Caco-2 (cell line): ENCODE measurements at regions not wholly inside any gene's neighbourhood (a gene's known extent, or its start where the extent isn't known, plus 50 kb on each side); places are given as distances from the start of the nearest gene placed in this dataset.

Experiments used
- BruUV-seq: library from RNA; stranded (reverse); fragments of 400-500 nt; replicated peaks from 2 replicates; lab custom pipeline; 2021; lab: Mats Ljungman, UMichigan
- CTCF ChIA-PET: fragments of 300-600 bp; sonication (Branson Sonifier 250); formaldehyde crosslinking; loops from one replicate; lab custom pipeline; 2022; ENCODE audit warnings: antibody characterized with exemption; lab: Charles Lee
- POLR2A ChIA-PET: fragments of 300-600 bp; sonication (Branson Sonifier 250); formaldehyde crosslinking; loops from one replicate; lab custom pipeline; 2022; ENCODE audit warnings: antibody characterized with exemption; lab: Charles Lee
- DNase-seq, 2 experiments: peaks; one replicate each; pipeline versions ENCODE4 v3.0.0 to v3.0.0-alpha.2; 2020 to 2022
- H3K27me3 ChIP-seq: replicated peaks from 2 replicates; pipeline ENCODE4 v1.6.0; 2011; ENCODE audit warnings: low read length; ENCODE audit not compliant: control insufficient read depth, insufficient read depth
- H3K36me3 ChIP-seq: 2 replicates; pipeline ENCODE4 v1.5.1; 2011; ENCODE audit warnings: low read length; ENCODE audit not compliant: control insufficient read depth, insufficient read depth
- H3K4me1 ChIP-seq: fragments of 250-450 bp; sonication (Bioruptor Pico); 2 replicates; pipeline ENCODE4 v1.5.1; 2020; ENCODE audit warnings: mild to moderate bottlenecking
- H3K4me3 ChIP-seq: 2 replicates; pipeline ENCODE4 v1.5.1; 2011; ENCODE audit warnings: low read depth, mild to moderate bottlenecking, control low read depth, low read length
- H3K9me3 ChIP-seq: fragments of 250-450 bp; sonication (Bioruptor Pico); 2 replicates; pipeline ENCODE4 v1.5.1; 2020; ENCODE audit warnings: mild to moderate bottlenecking, moderate library complexity
- H3K27ac Mint-ChIP-seq: one replicate; pipeline ENCODE4 v1.8.0; 2022; ENCODE audit warnings: mixed read lengths; ENCODE audit not compliant: unreplicated experiment
- H3K27me3 Mint-ChIP-seq: one replicate; pipeline ENCODE4 v1.8.0; 2022; ENCODE audit warnings: mixed read lengths; ENCODE audit not compliant: insufficient read depth, unreplicated experiment
- H3K36me3 Mint-ChIP-seq: one replicate; pipeline ENCODE4 v1.8.0; 2022; ENCODE audit warnings: mild to moderate bottlenecking, mixed read lengths; ENCODE audit not compliant: insufficient read depth, unreplicated experiment
- H3K4me1 Mint-ChIP-seq: one replicate; pipeline ENCODE4 v1.8.0; 2022; ENCODE audit warnings: low read depth, mixed read lengths; ENCODE audit not compliant: unreplicated experiment
- H3K4me3 Mint-ChIP-seq: one replicate; pipeline ENCODE4 v1.8.0; 2022; ENCODE audit warnings: mild to moderate bottlenecking, moderate library complexity, mixed read lengths; ENCODE audit not compliant: unreplicated experiment
- H3K9me3 Mint-ChIP-seq: one replicate; pipeline ENCODE4 v1.8.0; 2022; ENCODE audit warnings: mixed read lengths; ENCODE audit not compliant: unreplicated experiment
- CTCF ChIP-seq, 2 experiments: fragments of 200-600 bp in 1 of 2; IDR thresholded peaks; 1 replicate in 1 of 2; 2 replicates in 1 of 2; pipeline versions ENCODE4 v1.5.1 to v1.8.0; 2011 to 2022; ENCODE audit warnings: antibody characterized with exemption in 1 of 2, control low read depth in 1 of 2, inconsistent platforms in 1 of 2, low read depth in 1 of 2, low read length in 1 of 2, mild to moderate bottlenecking in 1 of 2, moderate library complexity in 1 of 2; ENCODE audit not compliant: insufficient read depth in 1 of 2, severe bottlenecking in 1 of 2, unreplicated experiment in 1 of 2
- intact Hi-C: fragments of 100-400 bp; cut with micrococcal nuclease; formaldehyde crosslinking; loops from one replicate; pipeline ENCODE4 v1.10.0; 2022; ENCODE audit not compliant: unreplicated experiment

DNA sequence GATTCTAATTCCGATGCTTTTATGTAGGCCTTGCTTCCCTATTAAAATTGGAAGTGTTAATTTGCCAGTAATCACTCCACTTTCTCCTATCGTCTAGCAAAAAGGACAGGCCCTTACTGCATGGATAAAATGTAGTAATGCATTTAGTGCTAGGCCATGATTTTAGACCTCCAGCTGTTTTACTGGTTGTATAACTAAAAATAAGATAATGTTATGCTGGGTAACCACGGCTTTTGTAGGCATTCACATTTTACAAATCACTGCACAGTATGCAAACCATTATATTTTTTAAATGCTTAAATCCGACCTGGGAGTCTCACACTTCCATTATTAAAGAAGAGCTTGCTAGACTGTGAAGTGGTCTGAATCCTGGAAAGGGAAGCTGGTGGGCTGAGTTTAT is 179.5 kb downstream of the TFAP2A start:
- intact Hi-C loops = no loop called here
- no TSS peak for BruUV-seq
- no peaks in the 10 kb centered on the region for H3K4me1 ChIP-seq
- Mint-ChIP-seq H3K4me3 (no peak overlapping the region), H3K9me3 (no peaks in the 10 kb centered on the region), H3K27ac (no peak overlapping the region), H3K27me3 (no peaks in the 10 kb centered on the region), H3K36me3 (no peaks in the 10 kb centered on the region), H3K4me1 (no peaks in the 10 kb centered on the region)
- no peaks in the 10 kb centered on the region for H3K36me3 ChIP-seq
- H3K9me3 ChIP-seq = no peaks in the 10 kb centered on the region
- no peak for TF ChIP-seq CTCF (IDR thresholded peaks at IDR 0.05; ENCODE audit: insufficient read depth in 1 of 2, low read depth in 1 of 2, low read length in 1 of 2, severe bottlenecking in 1 of 2, unreplicated experiment in 1 of 2)
- ChIA-PET CTCF (no interaction called here), POLR2A (no interaction called here)
- DNase-seq = no peak
- no peaks in the 10 kb centered on the region; the same call in 1 of the 2 replicates for H3K27me3 ChIP-seq
- no peak overlapping the region for H3K4me3 ChIP-seq

GRCh38 chr6:10230531-10230930 is 184.3 kb downstream of the TFAP2A start:
- peaks cover 8% of the 10 kb centered on the region for H3K4me1 Mint-ChIP-seq
- no peaks in the 10 kb centered on the region for H3K27me3 Mint-ChIP-seq
- no peaks in the 10 kb centered on the region; the same call in 1 of the 2 replicates for H3K27me3 ChIP-seq
- intact Hi-C loops = no loop called here
- ChIA-PET POLR2A (no interaction called here), CTCF (no interaction called here)
- no peak overlapping the region for H3K4me3 ChIP-seq
- peaks cover 12% of the 10 kb centered on the region for H3K9me3 Mint-ChIP-seq
- BruUV-seq = no TSS peak
- H3K36me3 ChIP-seq = no peaks in the 10 kb centered on the region
- no peaks in the 10 kb centered on the region for H3K4me1 ChIP-seq
- H3K27ac Mint-ChIP-seq = no peak overlapping the region
- no peak overlapping the region for H3K4me3 Mint-ChIP-seq
- DNase-seq = no peak
- no peaks in the 10 kb centered on the region for H3K36me3 Mint-ChIP-seq
- TF ChIP-seq CTCF (IDR thresholded peaks at IDR 0.05; ENCODE audit: insufficient read depth in 1 of 2, low read depth in 1 of 2, low read length in 1 of 2, severe bottlenecking in 1 of 2, unreplicated experiment in 1 of 2) = no peak
- H3K9me3 ChIP-seq = no peaks in the 10 kb centered on the region

GRCh38 chr6:10223841-10224240 is 191.0 kb downstream of the TFAP2A start:
- BruUV-seq = no TSS peak
- H3K4me3 ChIP-seq = no peak overlapping the region
- H3K27me3 ChIP-seq = no peaks in the 10 kb centered on the region
- TF ChIP-seq CTCF (IDR thresholded peaks at IDR 0.05; ENCODE audit: insufficient read depth in 1 of 2, low read depth in 1 of 2, low read length in 1 of 2, severe bottlenecking in 1 of 2, unreplicated experiment in 1 of 2) = no peak
- Mint-ChIP-seq H3K4me1 (peaks cover 11% of the 10 kb centered on the region), H3K36me3 (no peaks in the 10 kb centered on the region), H3K27ac (no peak overlapping the region), H3K27me3 (peaks cover 2% of the 10 kb centered on the region), H3K9me3 (peaks cover 17% of the 10 kb centered on the region), H3K4me3 (no peak overlapping the region)
- ChIA-PET POLR2A (no interaction called here), CTCF (no interaction called here)
- H3K9me3 ChIP-seq = no peaks in the 10 kb centered on the region
- H3K36me3 ChIP-seq = no peaks in the 10 kb centered on the region
- DNase-seq = no peak
- intact Hi-C loops = no loop called here
- no peaks in the 10 kb centered on the region for H3K4me1 ChIP-seq
